ENCODE measurements at regions not wholly inside any gene's neighbourhood (a gene's known extent, or its start where the extent isn't known, plus 50 kb on each side); places are given as distances from the start of the nearest gene placed in this dataset.

GRCh38 chr15:53884441-53884840 is 93.8 kb upstream of the UNC13C start:
- TF ChIP-seq CTCF (conservative IDR thresholded peaks at IDR 0.05; ENCODE audit: low read depth, low read length) = no peak
- no peak for TF ChIP-seq EZH2 (IDR thresholded peaks at IDR 0.05; ENCODE audit: low read length, unreplicated experiment)
